ENCODE measurements at regions not wholly inside any gene's neighbourhood (a gene's known extent, or its start where the extent isn't known, plus 50 kb on each side); places are given as distances from the start of the nearest gene placed in this dataset.

GRCh38 chr18:22253676-22254075 lies 84.3 kb downstream of the GATA6 start:
- no peak for DNase-seq (ENCODE audit: low read depth)

GRCh38 chr18:22253156-22253555 lies 83.8 kb downstream of the GATA6 start:
- DNase-seq (ENCODE audit: low read depth): no peak

Data from stimulated activated CD8-positive, alpha-beta memory T cell treated with anti-CD3 and anti-CD28 coated beads, Interleukin-12 subunit alpha, Interleukin-12 subunit beta, amount 100 ng/mL, for 4 hours (primary cell).